Gastroesophageal sphincter (tissue), 3 donors: ENCODE measurements at regions not wholly inside any gene's neighbourhood (a gene's known extent, or its start where the extent isn't known, plus 50 kb on each side); places are given as distances from the start of the nearest gene placed in this dataset.

ENCODE experiments used
- EP300 ChIP-seq: sonication (generic); formaldehyde crosslinking; IDR thresholded peaks from one replicate; pipeline ENCODE4 v1.6.1; 2017; ENCODE audit warnings: antibody characterized with exemption, mild to moderate bottlenecking
- POLR2A ChIP-seq, 2 donors: fragments of 450-650 bp; IDR thresholded peaks; one replicate each; pipeline ENCODE4 v1.6.1; 2017; ENCODE audit warnings: antibody characterized with exemption in 2 of 2, mild to moderate bottlenecking in 2 of 2, moderate library complexity in 1 of 2
- POLR2AphosphoS5 ChIP-seq: sonication (generic); formaldehyde crosslinking; IDR thresholded peaks from one replicate; pipeline ENCODE4 v1.6.1; 2017; ENCODE audit warnings: antibody characterized with exemption
- TF ChIP-seq, protein P1 (sequence below), 4 experiments: fragments of 200-600 bp in 2 of 4; fragments of 450-650 bp in 2 of 4; sonication (generic) in 1 of 4; IDR thresholded peaks; one replicate each; pipeline ENCODE4 v1.5.1; 2017 to 2019; ENCODE audit warnings: antibody characterized with exemption in 4 of 4, mild to moderate bottlenecking in 2 of 4, moderate library complexity in 2 of 4

DNA sequence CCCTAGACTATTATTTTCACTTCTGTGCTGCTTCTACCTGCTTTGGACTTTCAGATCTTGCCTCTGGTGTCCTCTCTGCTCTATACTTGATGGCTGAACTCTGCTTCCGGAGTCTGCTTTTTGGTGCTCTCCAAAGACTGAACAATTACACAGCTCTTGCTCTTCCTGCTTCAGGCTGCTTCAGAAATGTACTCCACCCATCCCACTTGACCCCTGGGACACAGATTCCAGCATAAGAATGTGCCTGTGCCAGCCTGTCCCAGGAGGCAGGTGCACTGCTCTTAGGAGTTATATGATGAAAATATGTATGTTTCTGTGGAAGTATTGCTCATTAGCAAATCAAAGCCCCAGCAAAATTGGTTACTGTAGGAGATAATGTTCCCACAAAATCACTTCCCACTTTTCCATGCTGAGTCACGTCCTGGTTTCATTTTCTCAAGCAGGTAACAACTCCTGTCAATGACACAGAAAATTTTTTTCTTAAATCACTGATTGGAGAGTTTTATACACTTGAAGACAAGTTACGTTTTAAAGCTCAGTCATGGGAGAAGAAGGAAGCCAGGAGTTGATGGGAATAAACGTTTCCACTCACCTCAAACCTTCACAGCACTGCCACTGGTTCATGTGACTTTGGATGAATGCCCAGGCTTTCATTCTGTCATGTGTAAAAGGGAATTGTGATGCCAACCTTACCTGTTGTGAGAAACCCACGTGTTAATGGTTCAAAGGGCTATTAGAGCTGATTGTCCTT, 239.4 kb upstream of the ZPLD1 start:
- TF ChIP-seq, protein P1, sequence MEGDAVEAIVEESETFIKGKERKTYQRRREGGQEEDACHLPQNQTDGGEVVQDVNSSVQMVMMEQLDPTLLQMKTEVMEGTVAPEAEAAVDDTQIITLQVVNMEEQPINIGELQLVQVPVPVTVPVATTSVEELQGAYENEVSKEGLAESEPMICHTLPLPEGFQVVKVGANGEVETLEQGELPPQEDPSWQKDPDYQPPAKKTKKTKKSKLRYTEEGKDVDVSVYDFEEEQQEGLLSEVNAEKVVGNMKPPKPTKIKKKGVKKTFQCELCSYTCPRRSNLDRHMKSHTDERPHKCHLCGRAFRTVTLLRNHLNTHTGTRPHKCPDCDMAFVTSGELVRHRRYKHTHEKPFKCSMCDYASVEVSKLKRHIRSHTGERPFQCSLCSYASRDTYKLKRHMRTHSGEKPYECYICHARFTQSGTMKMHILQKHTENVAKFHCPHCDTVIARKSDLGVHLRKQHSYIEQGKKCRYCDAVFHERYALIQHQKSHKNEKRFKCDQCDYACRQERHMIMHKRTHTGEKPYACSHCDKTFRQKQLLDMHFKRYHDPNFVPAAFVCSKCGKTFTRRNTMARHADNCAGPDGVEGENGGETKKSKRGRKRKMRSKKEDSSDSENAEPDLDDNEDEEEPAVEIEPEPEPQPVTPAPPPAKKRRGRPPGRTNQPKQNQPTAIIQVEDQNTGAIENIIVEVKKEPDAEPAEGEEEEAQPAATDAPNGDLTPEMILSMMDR (IDR thresholded peaks at IDR 0.05): no peak
- no peak for TF ChIP-seq EP300
- no peak for TF ChIP-seq POLR2AphosphoS5
- TF ChIP-seq POLR2A (IDR thresholded peaks at IDR 0.05): no peak
